Heart left ventricle (tissue), 13 donors: ENCODE measurements at regions not wholly inside any gene's neighbourhood (a gene's known extent, or its start where the extent isn't known, plus 50 kb on each side); places are given as distances from the start of the nearest gene placed in this dataset.

Source experiments
- POLR2A ChIP-seq, 2 donors: fragments of 450-650 bp; IDR thresholded peaks; one replicate each; pipeline ENCODE4 v1.6.1; 2017; ENCODE audit warnings: antibody characterized with exemption in 2 of 2, mild to moderate bottlenecking in 2 of 2, moderate library complexity in 2 of 2
- TF ChIP-seq, protein P1 (sequence below), 12 donors: fragments of 200-600 bp; sonication (generic) in 4 of 12; IDR thresholded peaks; one replicate each; pipeline versions ENCODE4 v1.5.0 to v1.8.0; 2018 to 2022; ENCODE audit warnings: antibody characterized with exemption in 12 of 12, mild to moderate bottlenecking in 5 of 12
- donor health status: ischemic (EF 13 %, LVEDD 7.1; RV severe dilation, severe dysfunction).
- donor health status: DM: no; HTN: yes; CAD: no.
- donor health status: DM: no; HTN: no; CAD: no.
- donor health status: ischemic (EF 25% LVEDD 6.9; RV normal size, moderate dysfunction).
- donor health status: ischemic (EF 25% LVEDD 5.7; RV mildly dilated, moderate dysfunction).
- donor health status: ischemic (EF 35%, LVEDD 5.7; RV mildly dilated, moderate dysfunction).
- donor health status: nonischemic (EF 11% LVEDD 7.7; RV severe dilation, severe dysfunction).
- donor health status: DM: yes; HTN: yes; CAD: no.
- donor health status: PGD.
- donor health status: ischemic (EF 29% LVEDD 5.4; RV normal size, mild dysfunction).
- donor health status: nonischemic (EF 23%, LVEDD 6.1; RV moderate dilation, normal function).

DNA sequence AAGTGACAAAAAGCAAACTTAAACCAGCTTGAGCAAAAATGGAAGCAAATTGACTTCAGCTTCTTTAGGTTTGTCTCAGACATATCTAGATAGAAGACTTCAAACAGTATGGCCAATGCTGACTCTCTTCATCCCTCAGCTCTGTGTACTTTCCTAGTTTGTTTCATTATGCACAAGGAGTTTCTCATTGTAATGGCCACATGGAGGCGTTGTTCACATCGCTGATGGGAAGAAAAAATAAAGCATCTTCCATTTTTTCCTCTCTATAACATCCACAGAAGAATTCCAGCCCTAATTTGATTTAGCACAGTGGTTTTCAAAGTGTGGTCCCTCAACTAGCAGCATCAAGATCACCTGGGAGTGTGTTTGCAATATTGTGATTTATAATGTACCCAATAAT, 397.5 kb upstream of the PRKX start:
- TF ChIP-seq, protein P1, sequence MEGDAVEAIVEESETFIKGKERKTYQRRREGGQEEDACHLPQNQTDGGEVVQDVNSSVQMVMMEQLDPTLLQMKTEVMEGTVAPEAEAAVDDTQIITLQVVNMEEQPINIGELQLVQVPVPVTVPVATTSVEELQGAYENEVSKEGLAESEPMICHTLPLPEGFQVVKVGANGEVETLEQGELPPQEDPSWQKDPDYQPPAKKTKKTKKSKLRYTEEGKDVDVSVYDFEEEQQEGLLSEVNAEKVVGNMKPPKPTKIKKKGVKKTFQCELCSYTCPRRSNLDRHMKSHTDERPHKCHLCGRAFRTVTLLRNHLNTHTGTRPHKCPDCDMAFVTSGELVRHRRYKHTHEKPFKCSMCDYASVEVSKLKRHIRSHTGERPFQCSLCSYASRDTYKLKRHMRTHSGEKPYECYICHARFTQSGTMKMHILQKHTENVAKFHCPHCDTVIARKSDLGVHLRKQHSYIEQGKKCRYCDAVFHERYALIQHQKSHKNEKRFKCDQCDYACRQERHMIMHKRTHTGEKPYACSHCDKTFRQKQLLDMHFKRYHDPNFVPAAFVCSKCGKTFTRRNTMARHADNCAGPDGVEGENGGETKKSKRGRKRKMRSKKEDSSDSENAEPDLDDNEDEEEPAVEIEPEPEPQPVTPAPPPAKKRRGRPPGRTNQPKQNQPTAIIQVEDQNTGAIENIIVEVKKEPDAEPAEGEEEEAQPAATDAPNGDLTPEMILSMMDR (IDR thresholded peaks at IDR 0.05) = no peak
- no peak for TF ChIP-seq POLR2A (IDR thresholded peaks at IDR 0.05)
